Hepatocyte (in vitro differentiated cells): ENCODE measurements at regions not wholly inside any gene's neighbourhood (a gene's known extent, or its start where the extent isn't known, plus 50 kb on each side); places are given as distances from the start of the nearest gene placed in this dataset.

Experiments
- DNase-seq: peaks from one replicate; pipeline ENCODE4 v3.0.0-alpha.2; 2016; ENCODE audit warnings: low spot score
- H2AFZ ChIP-seq: fragments of 200-600 bp; sonication (generic); 2 replicates; pipeline ENCODE4 v1.6.0; 2016; ENCODE audit warnings: antibody characterized with exemption, mild to moderate bottlenecking
- H3K27ac ChIP-seq: fragments of 200-600 bp; sonication (generic); 2 replicates; pipeline ENCODE4 v1.5.1; 2016; ENCODE audit warnings: mild to moderate bottlenecking
- H3K27me3 ChIP-seq: fragments of 200-600 bp; sonication (generic); 2 replicates; pipeline ENCODE4 v1.6.1; 2016
- H3K36me3 ChIP-seq: fragments of 200-600 bp; sonication (generic); replicated peaks from 2 replicates; pipeline ENCODE4 v1.5.1; 2016; ENCODE audit warnings: low read depth; ENCODE audit not compliant: insufficient read depth
- H3K4me1 ChIP-seq: fragments of 200-600 bp; sonication (generic); 2 replicates; pipeline ENCODE4 v1.5.1; 2016; ENCODE audit warnings: mild to moderate bottlenecking, moderate library complexity; ENCODE audit not compliant: insufficient read depth
- H3K4me2 ChIP-seq: fragments of 200-600 bp; sonication (generic); 2 replicates; pipeline ENCODE4 v1.6.0; 2016
- H3K4me3 ChIP-seq: fragments of 200-600 bp; sonication (generic); 2 replicates; pipeline ENCODE4 v1.5.1; 2016; ENCODE audit warnings: mild to moderate bottlenecking
- H3K79me2 ChIP-seq: fragments of 200-600 bp; sonication (generic); 2 replicates; pipeline ENCODE4 v1.6.0; 2017; ENCODE audit warnings: mild to moderate bottlenecking
- H3K9me2 ChIP-seq: fragments of 200-600 bp; sonication (generic); replicated peaks from 2 replicates; pipeline ENCODE4 v1.6.0; 2017; ENCODE audit warnings: mild to moderate bottlenecking; ENCODE audit not compliant: insufficient read depth
- H3K9me3 ChIP-seq: fragments of 200-600 bp; sonication (generic); 2 replicates; pipeline ENCODE4 v1.5.1; 2016; ENCODE audit warnings: low read depth, mild to moderate bottlenecking
- H4K20me1 ChIP-seq: fragments of 200-600 bp; sonication (generic); 2 replicates; pipeline ENCODE4 v1.6.0; 2016; ENCODE audit warnings: mild to moderate bottlenecking; ENCODE audit not compliant: insufficient read depth, poor library complexity, severe bottlenecking
- EZH2 ChIP-seq: fragments of 200-600 bp; sonication (generic); IDR thresholded peaks from 2 replicates; pipeline ENCODE4 v1.6.1; 2016; ENCODE audit warnings: antibody characterized with exemption, mild to moderate bottlenecking, borderline replicate concordance
- EZH2phosphoT487 ChIP-seq: fragments of 200-600 bp; sonication (generic); IDR thresholded peaks from one replicate; pipeline ENCODE4 v1.6.1; 2018; ENCODE audit warnings: antibody characterized with exemption, mild to moderate bottlenecking, low read depth, moderate library complexity; ENCODE audit not compliant: unreplicated experiment, severe bottlenecking
- WGBS: methylation state at CpG from one replicate; pipeline ENCODE4 v1.1.6; 2016; ENCODE audit warnings: low lambda C conversion rate; ENCODE audit errors: missing lambda C conversion rate; 5-methylcytosine and 5-hydroxymethylcytosine counted together
- TF ChIP-seq, protein P1 (sequence below): fragments of 200-600 bp; sonication (generic); IDR thresholded peaks from 2 replicates; pipeline ENCODE4 v1.5.1; 2016; ENCODE audit warnings: antibody characterized with exemption, mild to moderate bottlenecking; ENCODE audit not compliant: poor library complexity

DNA sequence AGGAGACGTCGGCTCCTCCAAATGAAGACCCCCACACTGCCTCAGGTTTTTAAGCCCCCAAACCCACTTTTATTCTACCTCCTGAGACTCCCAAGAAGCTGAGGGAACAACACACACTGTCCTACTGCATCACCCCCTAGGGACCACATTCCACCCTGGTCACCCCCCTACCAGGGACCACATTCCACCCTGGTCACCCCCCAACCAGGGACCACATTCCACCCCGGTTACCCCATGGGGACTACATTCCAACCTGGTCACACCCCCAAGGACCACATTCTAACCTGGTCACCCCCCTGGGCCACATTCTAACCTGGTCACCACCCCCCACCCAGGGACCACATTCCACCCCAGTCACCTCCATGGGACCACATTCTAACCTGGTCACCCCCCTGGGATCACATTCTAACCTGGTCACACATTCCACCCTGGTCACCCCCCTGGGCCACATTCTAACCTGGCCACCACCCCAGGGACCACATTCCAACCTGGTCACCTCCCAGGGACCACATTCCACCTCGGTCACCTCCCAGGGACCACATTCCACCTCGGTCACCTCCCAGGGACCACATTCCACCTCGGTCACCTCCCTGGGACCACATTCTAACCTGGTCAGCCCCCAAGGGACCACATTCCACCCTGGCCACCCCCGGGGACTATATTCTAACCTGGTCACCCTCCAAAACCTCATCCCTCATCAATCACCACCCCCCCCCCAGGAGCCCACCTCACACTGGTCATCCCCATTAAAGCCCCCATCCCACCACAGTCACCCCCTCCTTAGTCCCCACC is 587.6 kb downstream of the NPHP4 start:
- H3K9me2 ChIP-seq, result no peaks in the 10 kb centered on the region
- WGBS, result 92% methylated on average over 6 of the region's 7 CpGs

DNA sequence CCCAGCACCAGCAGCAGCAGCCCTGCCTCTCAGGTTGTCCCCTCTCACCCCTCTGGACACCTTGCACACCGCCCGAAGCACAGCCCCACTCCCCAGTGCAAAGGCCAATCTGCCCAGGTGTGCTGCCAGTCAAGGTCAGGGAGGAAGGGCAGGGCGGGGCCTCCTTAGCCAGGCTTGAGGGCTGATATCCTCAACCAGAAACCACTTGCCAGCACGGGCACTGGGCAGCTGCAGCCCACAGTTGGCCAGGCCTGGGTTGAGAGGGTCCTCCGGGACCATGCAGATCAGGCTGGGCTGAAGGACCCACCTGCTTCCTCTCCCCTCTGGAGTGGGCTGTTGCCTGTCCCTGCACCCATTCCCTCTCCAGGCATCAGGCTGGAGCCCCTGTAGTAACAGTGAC is 588.3 kb downstream of the NPHP4 start:
- WGBS, result 80% methylated on average over 5 of the region's 5 CpGs
- H2AFZ ChIP-seq, result no peak overlapping the region
- TF ChIP-seq EZH2 (no peak), EZH2phosphoT487 (no peak)
- TF ChIP-seq, protein P1, sequence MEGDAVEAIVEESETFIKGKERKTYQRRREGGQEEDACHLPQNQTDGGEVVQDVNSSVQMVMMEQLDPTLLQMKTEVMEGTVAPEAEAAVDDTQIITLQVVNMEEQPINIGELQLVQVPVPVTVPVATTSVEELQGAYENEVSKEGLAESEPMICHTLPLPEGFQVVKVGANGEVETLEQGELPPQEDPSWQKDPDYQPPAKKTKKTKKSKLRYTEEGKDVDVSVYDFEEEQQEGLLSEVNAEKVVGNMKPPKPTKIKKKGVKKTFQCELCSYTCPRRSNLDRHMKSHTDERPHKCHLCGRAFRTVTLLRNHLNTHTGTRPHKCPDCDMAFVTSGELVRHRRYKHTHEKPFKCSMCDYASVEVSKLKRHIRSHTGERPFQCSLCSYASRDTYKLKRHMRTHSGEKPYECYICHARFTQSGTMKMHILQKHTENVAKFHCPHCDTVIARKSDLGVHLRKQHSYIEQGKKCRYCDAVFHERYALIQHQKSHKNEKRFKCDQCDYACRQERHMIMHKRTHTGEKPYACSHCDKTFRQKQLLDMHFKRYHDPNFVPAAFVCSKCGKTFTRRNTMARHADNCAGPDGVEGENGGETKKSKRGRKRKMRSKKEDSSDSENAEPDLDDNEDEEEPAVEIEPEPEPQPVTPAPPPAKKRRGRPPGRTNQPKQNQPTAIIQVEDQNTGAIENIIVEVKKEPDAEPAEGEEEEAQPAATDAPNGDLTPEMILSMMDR, result no peak
- H3K9me2 ChIP-seq, result no peaks in the 10 kb centered on the region
- no peaks in the 10 kb centered on the region for H3K9me3 ChIP-seq
- H4K20me1 ChIP-seq, result no peaks in the 10 kb centered on the region
- H3K79me2 ChIP-seq, result no peaks in the 10 kb centered on the region
- H3K4me1 ChIP-seq, result no peaks in the 10 kb centered on the region
- H3K4me3 ChIP-seq, result no peak overlapping the region
- H3K4me2 ChIP-seq, result no peak overlapping the region
- H3K36me3 ChIP-seq, result no peaks in the 10 kb centered on the region
- H3K27ac ChIP-seq, result no peak overlapping the region
- H3K27me3 ChIP-seq, result no peaks in the 10 kb centered on the region
- no peak for DNase-seq

More for the DNA sequence above, 587.6 kb downstream of the NPHP4 start:
- no peak for DNase-seq
- Histone ChIP-seq H3K36me3 (no peaks in the 10 kb centered on the region), H4K20me1 (no peaks in the 10 kb centered on the region), H3K4me1 (no peaks in the 10 kb centered on the region), H3K4me2 (no peak overlapping the region), H3K4me3 (no peak overlapping the region), H3K9me3 (no peaks in the 10 kb centered on the region), H2AFZ (no peak overlapping the region), H3K27me3 (no peaks in the 10 kb centered on the region), H3K27ac (no peak overlapping the region), H3K79me2 (no peaks in the 10 kb centered on the region)
- TF ChIP-seq EZH2phosphoT487 (no peak), EZH2 (no peak)
- TF ChIP-seq, protein P1, result no peak

DNA sequence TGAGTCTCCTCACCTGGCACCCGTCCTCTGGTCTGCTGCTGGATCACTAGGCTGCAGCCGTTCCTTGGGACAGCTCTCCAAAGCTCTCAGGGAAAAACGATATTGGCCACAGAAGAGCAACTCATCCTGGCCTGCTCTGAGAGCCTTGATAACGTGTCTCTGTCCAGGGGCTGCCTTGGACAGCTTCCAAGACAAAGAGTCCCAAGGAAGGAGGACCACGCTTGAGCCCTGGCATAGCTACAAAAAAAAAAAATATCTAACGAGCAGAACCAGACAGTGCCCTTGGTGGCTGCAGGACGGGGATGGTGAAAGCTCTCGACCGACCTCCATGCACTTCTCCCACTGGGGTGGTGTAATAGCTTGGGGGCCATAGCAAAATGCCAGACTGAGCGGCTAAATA is 589.6 kb downstream of the NPHP4 start:
- no peaks in the 10 kb centered on the region for H3K9me3 ChIP-seq
- H3K4me2 ChIP-seq, result no peak overlapping the region
- H3K27me3 ChIP-seq, result no peaks in the 10 kb centered on the region
- no peak for DNase-seq
- H3K4me1 ChIP-seq, result no peaks in the 10 kb centered on the region
- TF ChIP-seq, protein P1, result no peak
- TF ChIP-seq EZH2, result no peak
- no peak for TF ChIP-seq EZH2phosphoT487
- H3K36me3 ChIP-seq, result no peaks in the 10 kb centered on the region
- no peaks in the 10 kb centered on the region for H4K20me1 ChIP-seq
- H3K27ac ChIP-seq, result no peak overlapping the region
- no peak overlapping the region for H3K4me3 ChIP-seq
- H3K79me2 ChIP-seq, result no peaks in the 10 kb centered on the region
- 86% methylated on average over 10 of the region's 10 CpGs for WGBS
- no peak overlapping the region for H2AFZ ChIP-seq
- no peaks in the 10 kb centered on the region for H3K9me2 ChIP-seq
